ENCODE measurements at regions not wholly inside any gene's neighbourhood (a gene's known extent, or its start where the extent isn't known, plus 50 kb on each side); places are given as distances from the start of the nearest gene placed in this dataset.

DNA sequence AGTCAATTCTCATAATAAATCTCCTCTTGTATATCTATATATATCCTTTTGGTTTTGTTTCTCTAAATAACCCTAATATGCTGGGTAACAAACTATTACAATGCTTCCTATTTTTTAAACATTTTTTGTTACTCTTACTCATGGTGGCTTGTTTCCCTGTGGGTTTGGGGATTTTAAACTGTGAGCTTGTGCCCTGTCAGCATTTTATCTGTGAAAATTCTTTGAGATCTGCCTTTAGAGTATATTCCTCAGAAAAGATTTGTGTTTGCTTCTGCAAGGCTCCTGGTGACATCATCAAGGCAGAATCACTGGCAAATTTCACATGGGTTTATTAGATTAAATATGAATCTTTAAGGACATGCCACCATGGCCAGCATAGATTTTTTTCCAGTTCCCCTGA lies 273.6 kb downstream of the LRFN2 start:
- intact Hi-C loops (cut with micrococcal nuclease): no loop called here

- intact Hi-C loops (cut with micrococcal nuclease): no loop called here
Measured at GRCh38 chr6:40312213-40313015, 274.8 kb downstream of the LRFN2 start.

DNA sequence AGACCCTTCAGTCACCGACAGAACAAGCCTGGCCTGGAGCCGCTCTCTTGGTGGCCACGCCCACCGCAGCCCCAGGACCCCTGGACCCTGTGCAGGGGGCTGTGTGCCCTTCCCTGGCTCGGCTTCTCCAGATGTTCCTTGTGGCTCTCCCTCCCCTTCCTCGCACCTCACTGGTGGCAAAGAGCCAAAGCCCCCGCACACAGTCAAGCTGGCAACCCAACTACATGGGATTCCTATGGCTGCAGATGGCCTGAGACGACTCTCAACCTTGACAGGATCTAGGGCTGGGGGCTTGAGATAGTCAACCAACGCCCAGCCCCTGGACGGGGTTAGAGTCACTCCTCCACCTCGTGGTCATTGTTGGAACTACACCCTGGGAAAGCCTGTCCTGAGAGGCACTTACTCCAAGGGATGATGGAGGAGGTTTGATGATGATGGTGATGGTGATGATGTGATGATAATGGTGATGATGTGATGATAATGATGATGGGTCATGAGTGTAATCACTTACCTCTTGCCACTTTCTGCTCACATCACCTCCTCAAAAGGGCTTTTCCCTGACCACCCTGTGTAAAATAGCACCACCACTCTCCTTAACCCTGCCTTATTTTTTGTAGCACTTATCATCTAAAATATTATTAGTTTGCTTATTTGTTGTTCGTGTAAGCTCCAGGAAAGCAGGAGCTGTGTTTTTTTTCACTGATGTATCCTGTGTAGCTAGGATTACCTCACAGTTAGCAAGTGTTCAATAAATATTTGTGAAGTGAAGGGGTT lies 278.4 kb downstream of the LRFN2 start:
- intact Hi-C loops (cut with micrococcal nuclease): loop anchor here (1.0 kb wide), 3 partner anchors 327 to 961 kb away; no protein-coding TSS in a partner anchor

- intact Hi-C loops (cut with micrococcal nuclease): loop anchor here (1.0 kb wide), 3 partner anchors 326 to 960 kb away; no protein-coding TSS in a partner anchor
Measured at GRCh38 chr6:40307712-40308111, 279.5 kb downstream of the LRFN2 start.

- intact Hi-C loops (cut with micrococcal nuclease): no loop called here
Measured at GRCh38 chr6:40302856-40303454, 284.2 kb downstream of the LRFN2 start.

- intact Hi-C loops (cut with micrococcal nuclease): no loop called here
Measured at GRCh38 chr6:40299681-40300080, 287.5 kb downstream of the LRFN2 start.

DNA sequence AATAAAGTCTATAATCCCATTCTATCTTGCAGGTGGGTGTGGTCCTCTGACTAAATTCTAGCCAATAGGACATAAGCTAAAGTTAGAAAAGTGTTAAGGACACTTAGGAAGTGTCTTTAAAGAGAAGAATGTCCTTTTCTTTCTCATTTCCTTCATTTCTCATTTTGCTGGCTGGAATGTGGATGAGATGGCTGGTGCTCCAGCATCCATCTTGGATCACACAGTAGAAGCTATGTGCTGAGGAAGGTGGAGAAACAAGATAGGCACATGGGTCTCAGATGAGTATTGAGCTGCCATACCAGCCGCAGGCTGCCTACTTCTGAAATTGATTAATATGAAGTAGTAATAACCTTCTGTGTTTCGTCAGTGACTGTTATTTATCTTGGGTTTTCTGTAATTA lies 289.0 kb downstream of the LRFN2 start:
- intact Hi-C loops (cut with micrococcal nuclease): no loop called here

DNA sequence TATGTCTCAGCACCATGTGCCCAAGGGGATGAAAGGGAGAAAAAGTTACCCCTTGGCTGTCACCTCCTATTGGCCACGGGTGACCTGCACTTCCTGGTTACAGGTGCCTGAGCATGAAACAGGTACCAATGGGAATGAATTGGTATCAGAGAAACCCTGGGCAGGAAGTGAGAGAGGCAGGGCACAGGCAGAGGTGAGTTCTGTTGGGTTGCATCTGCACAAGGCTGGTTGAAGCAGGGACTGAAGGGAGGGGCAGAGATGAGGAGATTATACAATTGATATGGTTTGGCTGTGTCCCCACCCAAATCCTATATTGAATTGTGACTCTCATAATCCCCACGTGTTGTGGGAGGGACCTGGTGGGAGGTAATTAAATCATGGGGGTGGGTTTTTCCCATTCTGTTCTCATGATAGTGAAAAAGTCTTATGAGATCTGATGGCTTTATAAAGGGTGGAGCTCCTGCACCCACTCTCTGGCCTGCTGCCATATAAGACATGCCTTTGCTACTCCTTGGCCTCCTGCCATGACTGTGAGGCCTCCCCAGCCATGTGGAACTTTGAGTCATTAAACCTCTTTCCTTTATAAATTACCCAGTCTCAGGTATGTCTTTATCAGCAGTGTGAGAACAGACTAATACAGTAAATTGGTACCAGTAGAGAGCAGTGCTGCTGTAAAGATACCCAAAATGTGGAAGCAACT lies 291.8 kb downstream of the LRFN2 start:
- intact Hi-C loops (cut with micrococcal nuclease): no loop called here

DNA sequence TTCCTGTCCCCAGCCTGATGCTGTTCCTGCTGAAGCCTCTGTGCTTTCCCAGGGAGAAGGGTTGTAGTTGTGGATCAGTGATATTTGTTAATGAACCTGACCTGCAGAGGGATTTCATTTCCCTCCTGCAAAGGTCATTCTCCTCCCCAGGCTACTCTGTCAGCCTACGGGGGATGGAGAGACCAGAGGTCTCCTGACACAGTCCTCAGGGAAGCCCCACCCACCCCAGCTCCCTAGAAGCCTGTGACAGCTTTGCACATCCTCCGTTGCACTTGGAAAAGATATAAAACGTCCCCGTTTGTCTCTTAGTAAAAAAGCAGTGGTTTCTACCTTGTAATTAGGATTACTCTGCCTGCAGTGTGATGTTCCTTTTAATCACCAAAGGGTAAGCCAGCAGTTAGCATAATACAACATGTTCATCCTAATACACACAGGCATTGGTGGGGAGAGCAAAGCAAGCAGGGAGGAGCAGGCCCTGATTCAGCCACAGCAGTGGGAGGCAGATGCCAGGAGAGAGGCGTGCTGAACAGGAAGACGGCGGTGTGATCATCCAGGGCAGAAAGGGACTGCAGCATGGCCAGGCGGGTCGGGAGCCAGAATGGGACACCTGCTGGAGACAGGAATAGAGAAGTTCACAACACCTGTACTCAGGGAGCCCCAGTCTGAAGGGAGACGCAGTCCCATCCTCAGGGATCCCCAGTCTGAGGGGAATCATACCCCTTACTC lies 293.5 kb downstream of the LRFN2 start:
- intact Hi-C loops (cut with micrococcal nuclease): no loop called here

DNA sequence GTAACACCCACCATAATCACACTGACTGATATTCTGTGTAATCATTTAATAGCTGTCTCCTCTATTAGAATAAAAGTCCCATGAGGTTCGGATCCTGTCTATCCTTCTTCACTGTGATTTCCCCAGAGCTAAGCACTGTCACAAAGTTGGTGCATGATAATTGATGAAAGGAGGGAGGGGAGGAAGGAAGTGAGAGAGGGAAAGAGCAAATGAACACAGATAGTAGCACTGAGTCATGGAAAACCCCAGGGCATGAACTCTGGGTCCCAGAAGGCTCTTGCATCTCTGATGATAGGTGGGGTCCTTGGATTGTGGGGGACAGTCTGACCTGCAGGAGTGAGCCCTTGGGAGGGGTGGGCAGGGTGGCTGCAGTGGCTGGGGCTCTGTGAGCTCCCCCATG lies 294.1 kb downstream of the LRFN2 start:
- intact Hi-C loops (cut with micrococcal nuclease): no loop called here

GRCh38 chr6:40290816-40291215 lies 296.3 kb downstream of the LRFN2 start:
- intact Hi-C loops (cut with micrococcal nuclease): no loop called here

GRCh38 chr6:40288919-40289318 lies 298.2 kb downstream of the LRFN2 start:
- intact Hi-C loops (cut with micrococcal nuclease): no loop called here

GRCh38 chr6:40287296-40287850 lies 299.8 kb downstream of the LRFN2 start:
- intact Hi-C loops (cut with micrococcal nuclease): no loop called here

- intact Hi-C loops (cut with micrococcal nuclease): no loop called here
Measured at GRCh38 chr6:40286721-40287120, 300.4 kb downstream of the LRFN2 start.

DNA sequence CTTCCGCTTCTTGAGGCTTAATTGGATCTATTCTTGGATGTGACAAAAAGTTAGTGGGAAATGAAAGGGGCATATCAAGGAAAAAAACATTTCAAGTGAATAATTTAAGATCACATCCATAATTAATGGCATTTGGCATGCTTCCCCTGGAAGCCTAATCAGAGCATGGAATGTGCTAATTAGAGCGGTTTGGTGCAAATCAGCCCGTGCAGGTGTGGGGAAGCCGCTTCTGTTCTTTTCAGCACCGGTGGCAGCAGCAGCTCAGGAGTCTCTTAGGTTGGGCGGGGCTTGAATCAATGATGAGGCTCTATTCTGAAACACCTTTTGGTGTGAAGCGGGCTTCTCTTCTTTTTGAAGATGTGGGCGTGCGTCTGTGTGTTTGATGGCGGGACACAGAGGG lies 301.2 kb downstream of the LRFN2 start:
- intact Hi-C loops (cut with micrococcal nuclease): no loop called here

- intact Hi-C loops (cut with micrococcal nuclease): no loop called here
Measured at GRCh38 chr6:40285535-40285934, 301.6 kb downstream of the LRFN2 start.

GRCh38 chr6:40282986-40283385 lies 304.2 kb downstream of the LRFN2 start:
- intact Hi-C loops (cut with micrococcal nuclease): no loop called here

- intact Hi-C loops (cut with micrococcal nuclease): no loop called here
Measured at GRCh38 chr6:40281402-40281801, 305.8 kb downstream of the LRFN2 start.

GRCh38 chr6:40280231-40280630 lies 306.9 kb downstream of the LRFN2 start:
- intact Hi-C loops (cut with micrococcal nuclease): no loop called here

DNA sequence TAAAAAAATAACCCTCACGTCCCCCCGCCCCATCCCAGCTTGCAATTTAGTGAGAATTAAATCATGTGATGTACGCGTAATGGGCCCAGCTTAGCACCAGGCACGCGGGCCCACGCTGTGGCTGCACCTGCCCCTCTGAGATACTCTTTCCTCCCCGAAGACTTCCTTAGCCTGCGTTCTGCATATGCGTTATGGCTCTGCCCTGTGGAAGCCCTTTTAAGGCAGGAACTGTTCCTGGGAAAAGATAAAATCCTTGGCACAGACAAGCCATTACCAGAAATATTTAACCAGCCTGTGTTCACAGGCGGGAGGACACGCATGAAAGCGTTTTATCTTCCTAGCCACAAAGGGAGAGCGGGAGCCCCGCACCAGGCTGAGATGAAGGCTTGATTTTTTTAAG lies 311.0 kb downstream of the LRFN2 start:
- intact Hi-C loops (cut with micrococcal nuclease): no loop called here

GRCh38 chr6:40274058-40274457 lies 313.1 kb downstream of the LRFN2 start:
- intact Hi-C loops (cut with micrococcal nuclease): no loop called here

All from T-helper 1 cell treated with Interleukin-12 subunit alpha and Interleukin-12 subunit beta and Interleukin-4 antibody, amounts not matched to agents 30 ng/mL and 1 ng/mL, for 36 hours (primary cell).